H9 (cell line): ENCODE measurements at regions not wholly inside any gene's neighbourhood (a gene's known extent, or its start where the extent isn't known, plus 50 kb on each side); places are given as distances from the start of the nearest gene placed in this dataset.

Experiments used
- DNase-seq: peaks from one replicate; pipeline ENCODE4 v3.0.0-alpha.2; 2017
- H2AFZ ChIP-seq: one replicate; pipeline ENCODE4 v1.6.1; 2013; ENCODE audit warnings: mild to moderate bottlenecking, low read length, control low read depth, moderate library complexity
- H2AK5ac ChIP-seq: 2 replicates; pipeline ENCODE4 v1.6.1; 2013; ENCODE audit warnings: low read length, control low read depth, mixed read lengths; ENCODE audit not compliant: insufficient read length
- H2BK120ac ChIP-seq: one replicate; pipeline ENCODE4 v1.6.1; 2013; ENCODE audit warnings: low read depth, mild to moderate bottlenecking, low read length, control low read depth, inconsistent platforms; ENCODE audit not compliant: poor library complexity, severe bottlenecking
- H2BK12ac ChIP-seq: 2 replicates; pipeline ENCODE4 v1.6.1; 2013; ENCODE audit warnings: low read length, control low read depth, mixed read lengths, low read depth; ENCODE audit not compliant: insufficient read length
- H2BK15ac ChIP-seq: 2 replicates; pipeline ENCODE4 v1.6.1; 2013; ENCODE audit warnings: low read depth, low read length, control low read depth
- H2BK20ac ChIP-seq: one replicate; pipeline ENCODE4 v1.6.1; 2013; ENCODE audit warnings: low read depth, mild to moderate bottlenecking, low read length, control low read depth, inconsistent platforms; ENCODE audit not compliant: poor library complexity, severe bottlenecking
- H2BK5ac ChIP-seq: 2 replicates; pipeline ENCODE4 v1.6.1; 2013; ENCODE audit warnings: low read length, control low read depth, mixed read lengths; ENCODE audit not compliant: insufficient read length
- H3K14ac ChIP-seq: 2 replicates; pipeline ENCODE4 v1.6.1; 2013; ENCODE audit warnings: low read length, control low read depth; ENCODE audit not compliant: insufficient read depth
- H3K18ac ChIP-seq: 2 replicates; pipeline ENCODE4 v1.6.1; 2013; ENCODE audit warnings: low read depth, mild to moderate bottlenecking, mixed read lengths, low read length, control low read depth; ENCODE audit not compliant: insufficient read length
- H3K23ac ChIP-seq: 2 replicates; pipeline ENCODE4 v1.6.1; 2013; ENCODE audit warnings: low read length, control low read depth, mixed read lengths, low read depth; ENCODE audit not compliant: insufficient read length
- H3K23me2 ChIP-seq: 2 replicates; pipeline ENCODE4 v1.6.1; 2013; ENCODE audit warnings: low read depth, mild to moderate bottlenecking, mixed read lengths, low read length, control low read depth; ENCODE audit not compliant: insufficient read length, poor library complexity, severe bottlenecking
- H3K27ac ChIP-seq: 2 replicates; pipeline ENCODE4 v1.5.1; 2013; ENCODE audit warnings: low read length, control low read depth, mixed read lengths, low read depth; ENCODE audit not compliant: insufficient read length
- H3K27me3 ChIP-seq: 2 replicates; pipeline ENCODE4 v1.6.1; 2013; ENCODE audit warnings: low read length, control low read depth, inconsistent platforms; ENCODE audit not compliant: insufficient read depth
- H3K4ac ChIP-seq: 2 replicates; pipeline ENCODE4 v1.6.1; 2013; ENCODE audit warnings: low read depth, mild to moderate bottlenecking, control low read depth, inconsistent platforms, low read length, moderate library complexity
- H3K4me1 ChIP-seq: 2 replicates; pipeline ENCODE4 v1.6.1; 2013; ENCODE audit warnings: low read length, control low read depth, inconsistent platforms; ENCODE audit not compliant: insufficient read depth
- H3K4me2 ChIP-seq: 2 replicates; pipeline ENCODE4 v1.6.1; 2013; ENCODE audit warnings: low read length, control low read depth, mixed read lengths; ENCODE audit not compliant: insufficient read length, insufficient read depth
- H3K56ac ChIP-seq: 2 replicates; pipeline ENCODE4 v1.6.1; 2013; ENCODE audit warnings: low read depth, mild to moderate bottlenecking, mixed read lengths, low read length, control low read depth; ENCODE audit not compliant: insufficient read length
- H3K79me1 ChIP-seq: 2 replicates; pipeline ENCODE4 v1.6.1; 2013; ENCODE audit warnings: low read depth, mild to moderate bottlenecking, moderate library complexity, low read length, control low read depth, inconsistent platforms; ENCODE audit not compliant: insufficient read depth, poor library complexity, severe bottlenecking
- H3K79me2 ChIP-seq: 2 replicates; pipeline ENCODE4 v1.6.1; 2013; ENCODE audit warnings: low read length, control low read depth, inconsistent platforms; ENCODE audit not compliant: insufficient read depth
- H3K9ac ChIP-seq: 2 replicates; pipeline ENCODE4 v1.6.1; 2013; ENCODE audit warnings: low read length, control low read depth, mixed read lengths; ENCODE audit not compliant: insufficient read length; ENCODE audit errors: extremely low read depth
- H3K9me3 ChIP-seq: one replicate; pipeline ENCODE4 v1.6.1; 2013; ENCODE audit warnings: low read depth, low read length, inconsistent platforms; ENCODE audit not compliant: control insufficient read depth
- H3T11ph ChIP-seq: one replicate; pipeline ENCODE4 v1.6.1; 2013; ENCODE audit warnings: mild to moderate bottlenecking, low read length, control low read depth, inconsistent platforms
- H4K20me1 ChIP-seq: one replicate; pipeline ENCODE4 v1.6.1; 2013; ENCODE audit not compliant: control insufficient read depth, insufficient read length, insufficient read depth
- H4K5ac ChIP-seq: 2 replicates; pipeline ENCODE4 v1.6.1; 2013; ENCODE audit warnings: low read depth, mild to moderate bottlenecking, mixed read lengths, low read length, control low read depth; ENCODE audit not compliant: insufficient read length
- H4K8ac ChIP-seq: replicated peaks from 2 replicates; pipeline ENCODE4 v1.6.1; 2013; ENCODE audit warnings: low read length, control low read depth, mixed read lengths, low read depth; ENCODE audit not compliant: insufficient read length
- H4K91ac ChIP-seq: 2 replicates; pipeline ENCODE4 v1.6.1; 2013; ENCODE audit warnings: low read depth, mild to moderate bottlenecking, moderate library complexity, mixed read lengths, low read length, control low read depth; ENCODE audit not compliant: insufficient read length
- H3K27ac Mint-ChIP-seq, 3 experiments: 2 replicates in 2 of 3; 3 replicates in 1 of 3; pipeline ENCODE4 v1.8.0; 2020 to 2021; ENCODE audit warnings: mixed read lengths in 3 of 3, mild to moderate bottlenecking in 1 of 3, moderate library complexity in 1 of 3
- H3K27me3 Mint-ChIP-seq: 2 replicates; pipeline ENCODE4 v1.8.0; 2021; ENCODE audit warnings: low read depth, mild to moderate bottlenecking, moderate library complexity, mixed read lengths
- H3K36me3 Mint-ChIP-seq, 3 experiments: 2 replicates in 2 of 3; 3 replicates in 1 of 3; pipeline ENCODE4 v1.8.0; 2020 to 2021; ENCODE audit warnings: low read depth in 3 of 3, mixed read lengths in 3 of 3; ENCODE audit not compliant: insufficient read depth in 1 of 3
- H3K4me1 Mint-ChIP-seq, 2 experiments: 2 replicates each; pipeline ENCODE4 v1.8.0; 2020; ENCODE audit warnings: mixed read lengths in 2 of 2
- H3K4me3 Mint-ChIP-seq, 2 experiments: 2 replicates in 1 of 2; 3 replicates in 1 of 2; pipeline ENCODE4 v1.8.0; 2020 to 2021; ENCODE audit warnings: mild to moderate bottlenecking in 2 of 2, mixed read lengths in 2 of 2, moderate library complexity in 1 of 2
- H3K9me3 Mint-ChIP-seq, 2 experiments: 2 replicates in 1 of 2; 3 replicates in 1 of 2; pipeline ENCODE4 v1.8.0; 2020; ENCODE audit warnings: mild to moderate bottlenecking in 2 of 2, mixed read lengths in 2 of 2, moderate library complexity in 1 of 2
- CTCF ChIP-seq: fragments of 200-600 bp; sonication (generic); conservative IDR thresholded peaks from 3 replicates; pipeline ENCODE4 v1.8.0; 2021; ENCODE audit warnings: antibody characterized with exemption, mild to moderate bottlenecking
- whole genome bisulfite sequencing: extraction: QIAGEN DNeasy Blood & Tissue Kit; methylation state at CpG from one replicate; pipeline ENCODE4 v1.1.7; 2013; ENCODE audit warnings: missing lambda C conversion rate, low lambda C conversion rate, mixed read lengths; ENCODE audit not compliant: insufficient read length; ENCODE audit errors: extremely low coverage; 5-methylcytosine and 5-hydroxymethylcytosine counted together

DNA sequence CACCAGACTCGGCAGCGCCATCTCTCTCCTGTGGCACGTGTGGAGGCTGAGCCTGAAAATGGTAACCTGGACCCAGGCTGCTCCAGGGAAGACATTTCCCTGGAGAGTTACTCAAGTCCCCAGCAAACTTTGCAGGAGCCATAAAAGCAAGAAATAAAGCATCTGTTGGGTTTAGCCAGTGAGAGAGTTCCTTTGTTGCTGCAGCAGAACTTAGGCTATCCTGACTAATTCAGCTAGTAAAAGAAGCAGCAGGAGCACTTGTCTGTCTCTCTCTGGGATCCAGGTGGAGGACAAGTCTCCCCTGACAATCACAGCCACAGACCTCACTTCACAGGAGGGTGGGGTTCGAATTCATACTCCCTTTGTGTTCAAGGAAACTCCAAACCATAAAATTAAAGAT is 79.2 kb upstream of the DIO3 start:
- Histone ChIP-seq H3K79me2 (no peaks in the 10 kb centered on the region), H3K23ac (no peak overlapping the region), H3T11ph (no peak overlapping the region), H3K27ac (no peak overlapping the region), H3K14ac (no peak overlapping the region), H4K8ac (no peak overlapping the region), H4K20me1 (no peaks in the 10 kb centered on the region), H3K9me3 (no peaks in the 10 kb centered on the region), H2AFZ (no peak overlapping the region), H3K4me2 (no peak overlapping the region), H4K5ac (no peak overlapping the region), H3K56ac (no peak overlapping the region), H3K4ac (no peak overlapping the region), H2AK5ac (no peak overlapping the region), H3K27me3 (no peaks in the 10 kb centered on the region), H2BK20ac (no peak overlapping the region), H4K91ac (no peak overlapping the region), H3K79me1 (no peaks in the 10 kb centered on the region), H3K18ac (no peak overlapping the region), H2BK12ac (no peak overlapping the region), H3K4me1 (no peaks in the 10 kb centered on the region), H2BK15ac (no peak overlapping the region), H2BK5ac (no peak overlapping the region), H2BK120ac (no peak overlapping the region), H3K23me2 (no peaks in the 10 kb centered on the region), H3K9ac (no peak overlapping the region)
- Mint-ChIP-seq H3K27ac (no peak overlapping the region), H3K9me3 (peaks cover 26 to 27% of the 10 kb centered on the region in 2 experiments), H3K27me3 (peaks cover 19% of the 10 kb centered on the region), H3K36me3 (no peaks in the 10 kb centered on the region; a peak in 1 of 7 replicates), H3K4me3 (no peak overlapping the region), H3K4me1 (peaks cover 7% of the 10 kb centered on the region in 2 experiments)
- TF ChIP-seq CTCF: no peak
- DNase-seq: no peak
- WGBS: no CpG with 5 or more reads among the region's 4 CpGs
